ENCODE measurements at regions not wholly inside any gene's neighbourhood (a gene's known extent, or its start where the extent isn't known, plus 50 kb on each side); places are given as distances from the start of the nearest gene placed in this dataset.

GRCh38 chr2:136715146-136715545 is 50.2 kb upstream of the THSD7B start:
- Mint-ChIP-seq H3K36me3 (no peaks in the 10 kb centered on the region), H3K27ac (no peak overlapping the region), H3K27me3 (ENCODE audit: low read depth in 3 of 3) (peaks cover 0 to 2% (median 0%) of the 10 kb centered on the region in 3 donors), H3K4me3 (no peak overlapping the region), H3K4me1 (peaks cover 5% of the 10 kb centered on the region), H3K9me3 (peaks cover 6 to 13% (median 10%) of the 10 kb centered on the region in 7 donors)
- no peak overlapping the region for H2AFZ ChIP-seq (ENCODE audit: insufficient read depth, low read depth, low read length, poor library complexity, severe bottlenecking)
- no peak for DNase-seq
- TF ChIP-seq CTCF (IDR thresholded peaks at IDR 0.05), result no peak
- peaks cover 4 to 6% of the 10 kb centered on the region in 2 donors for H3K9me3 ChIP-seq (replicated peaks in 1 of 2; ENCODE audit: control insufficient read depth in 1 of 2, insufficient read depth in 1 of 2, low read length in 2 of 2)
- no peaks in the 10 kb centered on the region for H3K4me1 ChIP-seq (ENCODE audit: control insufficient read depth in 1 of 2, insufficient read depth in 2 of 2, low read length in 2 of 2)
- WGBS (ENCODE audit: insufficient coverage), result no CpG with 5 or more reads among the region's 1 CpG
- H3K4me2 ChIP-seq (replicated peaks; ENCODE audit: extremely low read depth, low read length, poor library complexity, severe bottlenecking), result no peak overlapping the region
- H3K27me3 ChIP-seq (ENCODE audit: control insufficient read depth in 2 of 2, insufficient read depth in 2 of 2, low read length in 2 of 2), result no peaks in the 10 kb centered on the region
- intact Hi-C loops (cut with micrococcal nuclease), result no loop called here
- H3K27ac ChIP-seq (ENCODE audit: low read depth in 1 of 2, low read length in 2 of 2), result no peak overlapping the region
- H3K4me3 ChIP-seq (replicated peaks in 1 of 3; ENCODE audit: low read depth in 2 of 3, low read length in 3 of 3), result no peak overlapping the region
- no peaks in the 10 kb centered on the region for H3K79me2 ChIP-seq (ENCODE audit: insufficient read depth, low read length)
- no peaks in the 10 kb centered on the region for H3K36me3 ChIP-seq (replicated peaks in 1 of 2; ENCODE audit: control insufficient read depth in 1 of 2, insufficient read depth in 2 of 2, low read length in 2 of 2)
- H4K20me1 ChIP-seq (ENCODE audit: insufficient read depth, low read length), result no peaks in the 10 kb centered on the region
- H3K9ac ChIP-seq (ENCODE audit: insufficient read depth, low read length, poor library complexity, severe bottlenecking), result no peak overlapping the region

GRCh38 chr2:136714452-136714951 is 50.8 kb upstream of the THSD7B start:
- no peak overlapping the region for H3K4me3 ChIP-seq (replicated peaks in 1 of 3; ENCODE audit: low read depth in 2 of 3, low read length in 3 of 3)
- H3K27me3 ChIP-seq (ENCODE audit: control insufficient read depth in 2 of 2, insufficient read depth in 2 of 2, low read length in 2 of 2), result no peaks in the 10 kb centered on the region
- Mint-ChIP-seq H3K4me3 (no peak overlapping the region), H3K9me3 (peaks cover 6 to 13% (median 10%) of the 10 kb centered on the region in 7 donors), H3K36me3 (no peaks in the 10 kb centered on the region), H3K27me3 (ENCODE audit: low read depth in 3 of 3) (peaks cover 0 to 2% (median 0%) of the 10 kb centered on the region in 3 donors), H3K27ac (no peak overlapping the region), H3K4me1 (peaks cover 5% of the 10 kb centered on the region)
- no peak for TF ChIP-seq CTCF (IDR thresholded peaks at IDR 0.05)
- WGBS (ENCODE audit: insufficient coverage), result no CpG with 5 or more reads among the region's 2 CpGs
- H4K20me1 ChIP-seq (ENCODE audit: insufficient read depth, low read length), result no peaks in the 10 kb centered on the region
- intact Hi-C loops (cut with micrococcal nuclease), result no loop called here
- no peak overlapping the region for H3K4me2 ChIP-seq (replicated peaks; ENCODE audit: extremely low read depth, low read length, poor library complexity, severe bottlenecking)
- H3K27ac ChIP-seq (ENCODE audit: low read depth in 1 of 2, low read length in 2 of 2), result no peak overlapping the region
- no peak overlapping the region for H3K9ac ChIP-seq (ENCODE audit: insufficient read depth, low read length, poor library complexity, severe bottlenecking)
- no peaks in the 10 kb centered on the region for H3K4me1 ChIP-seq (ENCODE audit: control insufficient read depth in 1 of 2, insufficient read depth in 2 of 2, low read length in 2 of 2)
- no peak for DNase-seq
- no peaks in the 10 kb centered on the region for H3K36me3 ChIP-seq (replicated peaks in 1 of 2; ENCODE audit: control insufficient read depth in 1 of 2, insufficient read depth in 2 of 2, low read length in 2 of 2)
- peaks cover 4 to 6% of the 10 kb centered on the region in 2 donors for H3K9me3 ChIP-seq (replicated peaks in 1 of 2; ENCODE audit: control insufficient read depth in 1 of 2, insufficient read depth in 1 of 2, low read length in 2 of 2)
- no peaks in the 10 kb centered on the region for H3K79me2 ChIP-seq (ENCODE audit: insufficient read depth, low read length)
- no peak overlapping the region for H2AFZ ChIP-seq (ENCODE audit: insufficient read depth, low read depth, low read length, poor library complexity, severe bottlenecking)
